GM20000 (cell line): ENCODE measurements at regions not wholly inside any gene's neighbourhood (a gene's known extent, or its start where the extent isn't known, plus 50 kb on each side); places are given as distances from the start of the nearest gene placed in this dataset.
"Not testable (repeated sequence)": the region's sequence is repeated elsewhere in the genome, so short reads cannot be mapped to it uniquely, and the experiment has no call there.

Source experiments
- DNase-seq: peaks from one replicate; pipeline ENCODE4 v3.0.0; 2012; ENCODE audit warnings: low spot score
- TF ChIP-seq, protein P1 (sequence below): IDR thresholded peaks from 2 replicates; pipeline ENCODE4 v1.5.1; 2012; ENCODE audit warnings: mild to moderate bottlenecking, control low read depth; ENCODE audit errors: extremely low read depth, missing control alignments

DNA sequence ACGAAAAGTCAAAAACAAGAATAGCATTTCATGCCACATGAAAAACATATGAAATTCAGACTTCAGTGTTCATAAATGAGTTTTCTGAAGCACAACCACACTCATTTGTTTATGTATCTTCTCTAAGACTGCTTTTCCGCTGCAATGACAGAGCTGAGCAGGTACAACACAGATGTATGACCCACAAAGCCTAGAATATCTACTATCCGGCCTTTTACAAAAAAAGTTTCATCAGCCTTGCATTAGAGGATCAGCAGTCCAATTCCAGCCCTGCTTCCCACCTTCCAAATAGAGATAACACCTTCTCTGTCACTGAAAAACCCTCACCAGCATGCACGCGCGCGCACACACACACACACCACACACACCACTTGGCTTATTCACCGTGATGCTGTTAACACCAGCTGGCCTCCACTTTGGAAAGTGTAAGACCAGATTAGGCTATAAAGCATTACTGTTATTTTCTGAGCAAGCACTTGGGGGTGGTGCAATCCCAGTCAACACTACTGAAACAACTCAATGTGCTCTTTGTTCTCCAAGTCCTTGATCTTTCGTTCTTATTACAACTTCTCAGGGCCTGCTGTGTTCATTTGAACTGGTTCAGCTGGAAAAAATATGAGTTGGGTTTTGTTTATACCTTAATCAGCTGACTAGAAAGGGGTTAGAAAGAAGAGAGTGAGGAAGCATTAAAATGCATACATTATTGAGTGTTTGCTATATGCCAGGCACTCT is 90.0 kb downstream of the GLUL start:
- TF ChIP-seq, protein P1, sequence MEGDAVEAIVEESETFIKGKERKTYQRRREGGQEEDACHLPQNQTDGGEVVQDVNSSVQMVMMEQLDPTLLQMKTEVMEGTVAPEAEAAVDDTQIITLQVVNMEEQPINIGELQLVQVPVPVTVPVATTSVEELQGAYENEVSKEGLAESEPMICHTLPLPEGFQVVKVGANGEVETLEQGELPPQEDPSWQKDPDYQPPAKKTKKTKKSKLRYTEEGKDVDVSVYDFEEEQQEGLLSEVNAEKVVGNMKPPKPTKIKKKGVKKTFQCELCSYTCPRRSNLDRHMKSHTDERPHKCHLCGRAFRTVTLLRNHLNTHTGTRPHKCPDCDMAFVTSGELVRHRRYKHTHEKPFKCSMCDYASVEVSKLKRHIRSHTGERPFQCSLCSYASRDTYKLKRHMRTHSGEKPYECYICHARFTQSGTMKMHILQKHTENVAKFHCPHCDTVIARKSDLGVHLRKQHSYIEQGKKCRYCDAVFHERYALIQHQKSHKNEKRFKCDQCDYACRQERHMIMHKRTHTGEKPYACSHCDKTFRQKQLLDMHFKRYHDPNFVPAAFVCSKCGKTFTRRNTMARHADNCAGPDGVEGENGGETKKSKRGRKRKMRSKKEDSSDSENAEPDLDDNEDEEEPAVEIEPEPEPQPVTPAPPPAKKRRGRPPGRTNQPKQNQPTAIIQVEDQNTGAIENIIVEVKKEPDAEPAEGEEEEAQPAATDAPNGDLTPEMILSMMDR: no peak
- no peak for DNase-seq

DNA sequence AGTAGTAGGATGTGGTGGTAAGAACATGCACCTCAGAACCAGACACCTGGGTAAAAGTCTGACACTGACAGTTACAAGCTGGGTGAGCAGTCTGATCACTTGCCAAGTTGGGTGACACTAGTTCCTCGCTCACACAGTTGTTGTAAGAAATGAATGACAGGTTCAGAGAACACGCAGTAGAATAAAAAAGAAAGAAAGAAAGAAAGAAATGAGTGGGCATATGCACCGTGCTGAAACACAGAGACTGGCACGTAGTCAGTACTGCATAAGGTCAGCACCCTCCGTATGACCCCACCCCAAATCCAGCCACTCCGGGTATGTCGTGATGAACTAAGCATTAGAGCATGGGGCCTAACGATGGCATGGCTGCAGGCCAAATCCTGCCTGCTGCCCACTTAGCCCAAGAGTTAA is 90.6 kb downstream of the GLUL start:
- no peak for DNase-seq
- TF ChIP-seq, protein P1: no peak

DNA sequence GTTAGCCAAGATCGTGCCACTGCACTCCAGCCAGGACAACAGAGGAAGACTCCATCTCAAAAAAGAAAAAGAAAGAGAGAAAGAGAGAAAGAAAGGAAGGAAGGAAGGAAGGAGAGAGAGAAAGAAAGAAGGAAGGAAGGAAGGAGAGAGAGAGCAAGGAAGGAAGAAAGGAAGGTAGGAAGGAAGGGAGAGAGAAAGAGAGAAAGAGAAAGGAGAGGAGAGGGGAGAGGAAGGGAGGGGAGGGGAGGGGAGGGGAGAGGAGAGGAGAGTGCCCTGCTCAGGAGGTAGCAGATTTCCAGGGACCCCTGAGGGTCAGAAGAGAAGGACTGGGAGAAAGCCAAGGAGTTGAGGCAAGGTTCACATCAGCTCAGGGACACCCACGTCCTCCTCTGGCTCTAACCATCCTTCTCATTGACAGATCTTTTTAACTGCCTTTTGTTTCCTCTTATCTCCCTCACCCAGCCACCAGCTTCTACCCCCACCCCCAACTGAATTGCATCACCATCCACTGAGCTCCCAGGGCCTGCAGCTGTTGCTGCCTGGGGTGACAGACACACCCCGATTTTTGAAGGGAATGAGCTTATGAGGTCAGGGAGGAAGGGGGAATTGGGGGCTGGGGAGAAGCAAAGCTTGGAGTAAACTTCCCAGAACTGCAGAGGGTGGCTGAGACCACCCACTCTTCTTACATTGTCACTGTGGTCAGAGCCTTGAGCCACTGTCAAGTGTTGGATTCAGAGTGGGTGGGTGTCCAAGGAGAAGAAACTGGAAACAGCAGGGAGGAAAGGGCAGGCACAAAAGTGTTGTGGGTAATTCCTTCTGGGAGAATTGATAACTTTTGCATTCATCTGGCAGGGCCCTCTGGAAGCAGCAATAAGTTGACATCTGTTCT is 91.6 kb downstream of the GLUL start:
- TF ChIP-seq, protein P1: no peak
- no peak for DNase-seq

DNA sequence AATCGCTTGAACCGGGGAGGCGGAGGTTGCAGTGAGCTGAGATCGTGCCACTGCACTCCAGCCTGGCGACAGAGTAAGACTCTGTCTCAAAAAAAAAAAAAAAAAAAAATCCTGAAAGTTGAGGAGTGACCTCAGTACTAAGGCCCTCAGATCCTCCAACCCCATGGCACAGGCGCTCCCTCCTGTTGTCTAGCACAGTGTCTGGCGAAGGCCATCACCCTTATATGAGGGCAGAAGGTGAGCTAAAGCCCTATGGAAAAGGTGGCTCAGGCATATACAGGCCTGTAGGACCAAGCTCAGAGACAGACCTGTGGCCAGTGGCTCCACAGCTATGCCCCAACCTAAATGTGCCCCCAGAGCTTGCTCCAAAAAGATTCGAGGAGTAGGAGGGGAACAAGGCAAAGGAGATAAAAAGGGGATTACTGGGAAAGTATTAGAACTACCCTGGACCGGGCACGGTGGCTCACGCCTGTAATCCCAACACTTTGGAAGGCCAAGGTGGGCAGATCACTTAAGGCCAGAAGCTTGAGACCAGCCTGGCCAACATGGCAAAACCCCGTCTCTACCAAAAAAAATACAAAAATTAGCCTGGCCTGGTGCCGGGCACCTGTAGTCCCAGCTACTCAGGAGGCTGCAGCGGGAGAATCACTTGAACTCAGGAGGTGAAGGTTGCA is 92.4 kb downstream of the GLUL start:
- not testable (repeated sequence) for DNase-seq

DNA sequence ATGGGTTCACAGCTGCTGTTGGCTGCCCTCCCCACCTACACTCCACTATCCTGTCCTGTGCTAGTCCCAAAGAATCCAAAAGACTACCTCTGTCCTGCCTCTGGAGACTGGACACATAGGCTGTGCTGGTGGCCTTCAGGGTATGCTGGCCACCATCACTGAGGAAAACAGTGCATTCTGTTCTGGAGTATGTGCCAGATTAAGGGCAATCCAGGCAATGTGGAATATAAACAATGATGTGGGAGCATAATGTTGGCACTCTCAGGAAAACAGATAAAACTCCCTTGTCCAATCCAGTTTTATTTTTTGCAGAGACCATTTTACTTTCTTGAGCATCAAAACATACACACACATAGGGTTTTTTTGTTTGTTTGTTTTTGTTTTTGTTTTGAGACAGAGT is 94.3 kb downstream of the GLUL start:
- DNase-seq: no peak
- TF ChIP-seq, protein P1: no peak

DNA sequence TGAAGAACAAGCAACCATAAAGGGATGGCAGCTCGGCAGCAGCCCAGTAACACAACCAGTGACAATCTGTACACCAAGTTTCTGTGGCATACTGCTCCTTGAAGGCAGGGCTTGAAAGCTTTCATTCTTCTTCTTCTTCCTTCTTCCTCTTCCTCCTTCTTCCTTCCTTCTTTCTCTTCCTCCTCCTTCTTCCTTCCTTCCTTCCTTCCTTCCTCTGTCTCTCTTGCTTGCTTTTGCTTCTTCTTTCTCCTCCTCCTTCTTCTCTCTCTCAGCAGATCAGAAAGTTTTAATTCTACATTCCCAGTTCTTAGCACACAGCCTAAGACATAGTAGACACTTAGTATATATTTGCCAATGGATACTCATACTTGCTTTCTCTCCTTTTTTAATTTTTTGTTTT is 95.9 kb downstream of the GLUL start:
- TF ChIP-seq, protein P1: no peak
- DNase-seq: no peak

DNA sequence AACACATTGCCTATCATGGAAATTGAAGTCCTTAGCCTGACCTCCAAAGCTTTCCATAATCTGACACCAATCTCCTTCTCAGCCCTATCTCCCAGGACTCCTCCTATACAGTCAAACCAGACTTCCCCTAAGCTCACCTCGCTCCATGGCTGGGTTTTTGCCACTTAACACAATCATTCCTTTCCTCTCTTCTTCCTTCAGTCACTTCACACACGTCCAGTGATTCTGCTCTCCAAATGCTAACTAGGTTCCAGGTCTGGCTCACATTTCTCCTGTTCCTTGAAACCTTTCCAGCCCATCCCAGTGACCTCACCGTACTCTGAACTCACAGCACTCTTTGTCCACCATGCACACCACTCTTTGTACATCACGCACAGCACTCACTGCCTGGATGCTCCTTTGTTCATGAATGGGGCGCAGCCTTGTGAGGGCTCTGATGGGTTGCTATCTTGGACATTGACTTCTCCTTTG is 98.4 kb downstream of the GLUL start:
- no peak for DNase-seq
- TF ChIP-seq, protein P1: no peak
